HT1080 (cell line): ENCODE measurements at regions not wholly inside any gene's neighbourhood (a gene's known extent, or its start where the extent isn't known, plus 50 kb on each side); places are given as distances from the start of the nearest gene placed in this dataset.

Experiments
- DNase-seq: peaks from one replicate; pipeline ENCODE4 v3.0.0-alpha.2; 2015; ENCODE audit warnings: low read depth

DNA sequence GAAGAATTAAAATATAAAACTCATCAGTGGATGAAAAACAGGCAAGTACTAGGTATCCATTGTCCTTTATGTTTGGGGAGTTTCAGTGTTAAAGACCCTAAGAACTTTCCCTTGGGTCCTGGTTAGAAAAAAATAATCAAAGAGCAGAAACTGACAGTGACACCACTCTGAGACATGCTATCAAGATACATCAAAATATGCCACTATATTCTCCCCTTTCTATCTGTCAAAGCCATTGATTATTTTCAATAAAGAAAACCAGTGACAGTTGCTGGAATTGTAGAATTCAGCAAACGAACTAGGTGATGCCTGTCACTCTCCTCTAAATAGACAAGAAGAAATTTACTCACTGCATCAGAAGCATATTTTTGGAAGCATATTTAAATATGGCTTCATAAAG lies 496.7 kb upstream of the CFAP20DC start:
- no peak for DNase-seq

DNA sequence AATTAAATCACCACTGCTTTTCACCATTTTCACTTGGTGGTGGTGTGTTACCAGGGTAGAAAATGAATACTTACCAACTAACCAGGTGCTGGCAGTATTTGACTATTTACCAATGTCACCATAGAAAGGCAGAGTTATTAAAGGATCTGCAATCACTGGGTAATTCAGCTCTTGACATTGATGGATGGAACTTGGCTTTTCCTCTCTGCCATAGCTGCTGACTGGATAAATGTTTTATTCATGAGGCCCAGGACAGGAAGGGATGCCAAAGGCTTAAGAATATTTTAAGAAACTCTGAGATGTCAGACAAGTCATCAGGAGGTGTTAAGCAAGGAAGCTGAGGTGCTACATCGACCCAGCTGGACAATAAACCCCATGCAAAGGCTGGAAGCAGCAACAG lies 495.5 kb upstream of the CFAP20DC start:
- no peak for DNase-seq

DNA sequence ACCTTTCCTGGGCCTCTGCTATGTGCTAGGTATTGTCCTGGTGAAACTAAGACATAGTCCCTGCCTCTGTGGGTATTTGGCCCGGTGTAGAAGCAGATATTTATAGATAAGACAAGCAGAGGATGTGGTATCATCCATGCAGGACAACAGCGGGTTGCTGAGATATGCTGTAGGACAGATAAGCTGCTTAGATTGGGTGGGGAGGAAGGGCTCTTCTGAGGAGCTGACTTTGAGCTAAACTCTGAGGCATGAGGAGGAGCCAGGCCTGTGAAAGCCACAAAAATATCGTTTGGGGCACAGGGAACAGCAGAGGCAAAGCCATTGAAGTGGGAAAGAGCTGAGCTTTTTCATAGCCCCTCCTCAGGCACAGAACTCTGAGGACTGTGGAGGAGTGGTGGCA lies 492.5 kb upstream of the CFAP20DC start:
- no peak for DNase-seq

DNA sequence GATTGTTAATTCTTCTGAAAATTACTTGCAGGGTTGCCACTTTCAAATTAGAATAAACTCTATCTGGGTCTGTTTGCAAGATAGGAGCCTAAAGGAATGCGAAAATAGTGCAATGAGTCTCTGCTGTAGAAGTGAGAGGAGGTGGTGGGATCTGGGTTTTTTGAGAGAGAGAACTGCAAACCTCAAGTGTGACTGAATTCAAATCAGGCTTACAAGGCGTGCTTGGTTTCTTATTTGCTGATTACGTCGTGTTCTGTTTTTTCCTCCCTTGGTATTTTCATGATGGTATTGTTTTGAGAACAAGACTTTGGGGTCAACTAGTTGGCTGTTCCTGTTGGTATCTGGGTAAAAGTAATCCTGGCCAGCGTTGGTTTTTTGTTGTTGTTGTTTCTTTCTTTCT lies 490.9 kb upstream of the CFAP20DC start:
- no peak for DNase-seq

DNA sequence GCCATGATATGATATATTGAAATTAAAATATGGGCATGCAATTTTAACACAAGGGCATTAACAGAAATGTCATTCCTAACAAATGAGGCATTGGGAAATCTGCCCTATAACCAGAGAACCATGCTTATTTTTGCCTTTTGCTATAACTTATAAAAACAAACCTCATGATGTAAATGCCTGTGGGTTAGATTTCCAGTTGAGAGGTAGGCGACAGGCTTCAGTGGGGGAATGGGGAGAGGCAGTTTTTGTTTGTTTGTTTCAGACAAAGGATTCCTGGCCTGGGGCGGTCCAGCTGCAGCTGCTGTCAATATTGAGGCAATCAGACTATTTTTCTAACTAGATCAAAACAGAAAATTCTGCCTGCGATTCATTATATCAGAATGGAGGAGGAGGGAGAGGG lies 490.4 kb upstream of the CFAP20DC start:
- no peak for DNase-seq

DNA sequence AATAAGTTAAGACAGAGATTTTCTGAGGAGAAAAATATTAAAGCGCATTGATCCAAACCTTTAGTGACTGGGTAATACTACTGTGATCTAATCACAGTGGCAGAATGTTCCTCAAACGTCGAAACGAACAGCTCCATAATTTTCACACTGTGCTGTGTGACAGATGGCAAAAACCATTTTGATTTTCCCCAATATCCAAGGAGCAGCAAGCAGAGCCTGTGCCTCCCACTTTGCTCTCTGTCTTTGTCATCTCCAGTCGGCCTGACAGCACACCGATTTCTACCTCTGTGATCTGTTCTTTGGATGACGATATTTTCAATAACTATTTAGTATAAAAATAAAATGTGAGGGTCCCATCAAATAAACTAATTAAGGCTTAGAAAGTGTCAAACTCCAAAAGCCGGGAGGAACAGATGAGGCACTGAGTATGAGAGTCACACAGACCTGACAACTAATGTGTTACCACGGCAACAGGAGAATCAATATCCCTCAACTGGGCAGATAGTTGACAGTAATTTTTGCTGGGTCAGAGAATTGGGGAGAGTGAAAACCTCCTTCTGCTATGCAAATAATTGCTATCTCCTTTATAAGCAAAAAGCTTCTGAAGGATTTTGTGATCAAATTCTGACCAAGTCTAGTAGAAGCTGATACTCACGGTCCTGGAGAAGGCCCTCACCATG lies 489.1 kb upstream of the CFAP20DC start:
- no peak for DNase-seq

DNA sequence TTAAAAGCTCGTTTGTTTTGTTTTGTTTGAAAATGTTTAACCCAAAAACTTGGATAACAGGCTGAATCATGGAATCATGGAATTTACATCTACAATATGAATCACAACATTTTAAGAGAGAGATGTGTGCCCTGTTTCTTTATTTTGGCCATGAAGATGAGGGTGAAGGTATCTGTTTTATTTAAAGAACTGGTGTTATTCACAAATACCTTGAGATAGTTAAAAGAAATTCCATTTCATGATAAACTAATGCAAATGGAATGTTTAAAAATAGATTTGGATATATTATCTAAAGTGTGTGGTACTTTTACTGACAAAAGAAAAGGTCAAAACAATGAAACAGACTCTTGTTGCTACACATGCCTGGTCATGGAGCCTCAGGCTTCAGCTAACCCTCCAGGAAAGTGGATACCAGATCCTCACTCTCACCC lies 486.0 kb upstream of the CFAP20DC start:
- no peak for DNase-seq

DNA sequence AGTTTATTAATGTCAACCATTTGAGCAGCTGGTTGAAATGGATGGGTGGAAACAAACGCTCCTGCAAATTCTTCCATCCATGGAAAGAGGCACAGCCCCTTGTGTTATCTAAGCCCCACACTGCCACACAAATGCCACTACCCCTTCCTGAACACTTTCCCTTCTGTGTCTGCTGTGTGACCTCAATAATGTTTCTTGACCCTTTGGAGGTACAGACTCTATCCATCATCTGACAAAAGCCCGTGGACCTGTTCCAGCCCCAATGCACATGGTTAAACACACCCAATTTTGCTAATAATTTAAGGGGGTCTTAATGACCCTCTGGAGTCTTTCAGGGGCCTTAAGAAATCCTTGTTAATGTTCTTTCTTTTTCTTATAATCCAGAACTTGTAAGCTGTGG lies 482.2 kb upstream of the CFAP20DC start:
- no peak for DNase-seq

DNA sequence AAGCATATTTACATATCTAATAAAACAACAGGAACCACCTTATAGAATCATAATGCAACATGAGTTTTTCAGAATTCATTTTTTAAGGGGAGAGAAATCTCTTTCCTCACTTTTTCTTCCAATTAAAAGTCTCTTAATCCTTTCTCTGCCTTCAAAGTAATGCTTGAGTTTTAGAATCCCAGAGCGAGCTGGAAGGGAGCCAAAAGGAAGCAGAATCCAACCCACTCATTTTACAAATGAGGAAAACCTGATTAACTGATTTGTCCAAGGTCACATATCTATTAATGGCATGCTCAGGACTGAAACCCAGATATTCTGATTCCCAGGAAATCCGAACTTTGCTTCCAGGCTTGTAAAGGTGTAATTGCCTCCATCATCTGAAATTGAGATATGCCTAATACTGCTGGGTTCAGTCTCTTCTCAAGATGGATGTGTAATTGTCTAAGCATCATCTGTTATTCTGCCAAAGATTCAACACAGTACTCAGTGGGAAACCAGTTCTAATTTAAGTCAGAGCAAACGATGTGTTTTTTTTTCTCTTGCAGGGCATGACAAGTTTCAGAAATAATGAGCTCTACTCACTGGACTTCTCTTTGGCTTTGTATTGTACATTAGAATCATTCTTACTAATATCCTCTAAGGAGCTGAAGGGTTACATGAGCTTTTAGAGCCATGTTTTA lies 481.4 kb upstream of the CFAP20DC start:
- no peak for DNase-seq

DNA sequence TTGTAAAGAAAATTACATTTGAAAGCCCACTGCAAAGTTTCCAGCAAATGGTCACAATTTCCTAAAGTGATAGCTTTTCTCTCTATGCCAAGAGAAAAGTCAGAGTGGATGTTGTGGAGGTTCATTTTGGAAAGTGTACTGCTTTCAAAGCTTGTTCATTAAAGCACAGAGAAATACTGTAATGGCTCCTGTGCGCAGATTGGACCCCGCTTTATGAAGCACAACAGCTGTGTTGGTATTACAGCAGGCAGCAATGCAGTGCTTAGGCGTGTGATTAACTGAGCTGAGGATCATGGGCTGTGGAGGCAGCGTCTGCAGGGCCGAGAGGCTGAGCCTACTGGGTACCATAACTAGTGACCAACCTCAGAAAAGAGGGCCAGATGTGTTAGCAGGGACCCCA lies 478.4 kb upstream of the CFAP20DC start:
- DNase-seq, result no peak

DNA sequence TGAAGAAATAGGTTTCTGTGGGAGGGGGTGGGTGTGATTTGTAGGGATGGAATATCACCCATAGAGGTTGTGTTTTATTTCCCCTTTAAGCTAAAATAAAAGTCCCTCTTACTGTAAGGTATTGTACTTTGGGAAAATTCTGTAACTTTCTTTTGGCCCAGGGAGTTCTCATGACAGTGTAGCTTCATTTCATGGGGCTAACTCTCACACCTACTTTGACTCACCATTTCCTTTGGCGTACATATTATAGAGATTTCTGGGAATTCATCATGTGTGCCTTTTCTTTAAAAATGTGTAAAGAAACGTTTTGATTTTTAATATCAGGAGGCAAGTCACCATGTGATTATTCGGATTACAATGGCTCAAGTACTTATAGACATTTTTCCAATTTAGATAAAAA lies 477.7 kb upstream of the CFAP20DC start:
- DNase-seq, result no peak

DNA sequence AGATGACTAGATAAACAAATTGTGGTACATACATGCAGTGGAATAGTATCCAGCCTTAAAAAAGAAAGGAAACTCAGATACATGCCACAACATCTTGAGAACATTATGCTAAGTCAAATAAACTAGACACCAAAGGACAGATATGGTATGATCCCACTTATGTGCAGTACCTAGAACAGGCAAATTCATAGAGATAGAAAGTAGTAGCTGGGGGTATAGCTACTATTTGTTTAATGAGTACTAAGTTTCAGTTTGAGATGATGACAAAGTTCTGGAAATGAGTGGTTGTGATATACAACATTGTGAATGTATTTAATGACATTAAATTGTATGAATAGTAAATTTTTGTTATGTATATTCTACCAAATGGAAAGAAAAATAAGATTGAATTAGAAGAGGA lies 477.2 kb upstream of the CFAP20DC start:
- DNase-seq, result no peak

DNA sequence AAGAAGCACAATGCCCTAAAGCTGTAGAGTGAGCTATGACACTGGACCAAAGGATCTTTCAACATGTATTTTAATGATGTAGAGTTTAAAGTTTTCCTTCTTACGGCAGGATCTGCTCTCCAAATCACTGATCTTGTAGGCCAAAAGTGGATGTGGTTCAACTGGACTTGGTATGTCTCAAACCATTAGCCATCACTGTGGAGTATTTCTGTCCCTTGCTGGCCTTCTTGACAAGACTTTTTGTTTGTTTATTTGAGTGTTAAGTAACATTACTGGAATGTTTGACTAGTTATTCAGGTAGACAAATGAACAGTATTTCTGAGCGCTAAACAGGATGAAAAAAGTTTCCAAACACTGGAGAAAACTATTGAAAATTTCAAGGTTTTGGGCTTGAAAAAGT lies 472.7 kb upstream of the CFAP20DC start:
- DNase-seq, result no peak

DNA sequence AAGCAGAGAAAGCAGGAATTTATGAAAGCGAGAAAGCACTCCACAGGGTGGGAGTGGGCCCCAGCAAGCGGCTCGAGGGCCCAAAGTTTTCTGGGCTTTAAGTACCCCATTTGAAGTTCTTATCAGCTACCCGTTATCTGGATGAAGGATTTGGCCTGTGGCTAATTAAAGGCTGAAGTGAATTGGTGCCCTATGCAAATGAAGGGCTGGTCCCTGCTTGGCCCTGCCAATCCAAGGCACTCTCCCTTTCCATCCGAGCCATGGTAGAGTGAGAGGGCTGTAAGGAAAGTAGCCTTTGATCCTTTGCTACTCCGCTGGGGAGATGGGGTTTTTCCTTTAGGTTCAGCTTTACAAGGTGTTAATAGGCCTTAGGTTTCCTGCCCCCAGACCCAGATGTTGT lies 469.3 kb upstream of the CFAP20DC start:
- DNase-seq, result no peak

DNA sequence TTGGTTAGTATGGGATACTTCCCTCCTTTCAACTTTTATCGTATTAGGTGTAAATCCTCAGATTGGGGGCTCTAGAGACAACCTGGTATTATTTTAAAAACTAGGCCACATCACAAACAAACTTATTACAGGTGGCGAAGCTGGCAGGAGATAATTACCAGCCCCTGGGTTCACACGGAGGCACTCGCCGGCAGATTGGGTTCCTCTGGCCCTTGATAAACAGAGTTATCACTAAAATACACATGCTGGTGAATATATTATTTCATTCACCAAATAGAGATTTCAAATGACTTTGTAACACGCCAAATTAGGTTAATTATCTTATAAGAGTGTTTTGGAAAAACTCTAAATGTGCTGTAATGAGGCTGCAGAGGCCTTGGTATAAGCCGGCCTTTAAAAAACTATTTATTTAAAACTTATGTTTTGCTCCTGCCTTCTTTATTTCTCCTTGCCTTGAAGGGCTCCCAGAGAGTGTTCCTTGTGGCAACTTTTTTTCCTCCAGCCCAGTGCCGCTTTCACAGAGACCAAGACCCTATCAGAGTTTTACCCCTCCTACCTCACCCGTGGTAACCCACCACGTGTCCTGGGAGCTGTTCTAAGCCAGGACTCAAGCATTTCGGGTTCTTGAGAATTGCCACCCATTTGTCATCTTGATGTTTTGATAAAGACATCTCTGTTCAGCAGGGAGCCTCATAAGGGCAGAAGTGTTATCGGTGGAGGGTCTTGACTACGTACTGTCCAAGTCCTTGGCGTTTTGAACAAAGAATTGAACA lies 468.6 kb upstream of the CFAP20DC start:
- no peak for DNase-seq

DNA sequence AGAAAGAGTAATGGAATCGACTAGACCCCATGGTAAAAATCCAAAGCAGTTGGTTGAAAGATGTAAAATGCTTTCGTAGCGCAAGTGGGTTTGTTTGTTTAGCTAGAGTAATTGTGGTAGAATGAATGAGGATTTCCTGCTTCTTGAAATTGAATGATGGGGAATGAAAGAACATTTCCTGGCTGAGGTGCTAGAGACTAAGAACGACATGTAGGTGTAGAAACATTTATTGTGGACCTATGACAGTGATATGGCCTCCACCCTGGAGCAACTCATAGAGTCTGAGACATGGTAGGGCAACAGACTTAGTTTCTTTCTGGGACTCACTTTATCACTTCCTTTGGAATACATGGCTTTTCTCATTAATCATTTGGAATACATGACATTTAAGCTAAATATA lies 467.6 kb upstream of the CFAP20DC start:
- DNase-seq, result no peak

DNA sequence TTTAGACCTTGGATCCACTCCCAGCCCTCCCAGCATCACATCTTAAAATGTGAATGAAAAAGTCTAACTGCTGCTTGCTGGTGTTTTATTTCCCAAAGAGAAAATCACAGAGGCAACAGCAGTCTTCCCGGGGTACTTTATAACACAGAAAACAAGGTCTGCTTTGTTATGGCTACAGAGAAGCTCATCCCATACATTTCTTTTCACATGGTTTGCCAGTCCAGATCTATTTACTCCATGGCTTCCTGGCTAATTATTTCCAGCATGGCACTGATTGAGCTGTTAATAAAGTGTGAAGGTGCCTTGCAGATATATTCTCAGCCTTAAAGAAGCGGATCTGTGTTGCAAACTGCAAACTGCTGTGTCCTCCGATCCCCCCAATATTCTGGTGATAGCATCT lies 466.1 kb upstream of the CFAP20DC start:
- DNase-seq, result no peak

DNA sequence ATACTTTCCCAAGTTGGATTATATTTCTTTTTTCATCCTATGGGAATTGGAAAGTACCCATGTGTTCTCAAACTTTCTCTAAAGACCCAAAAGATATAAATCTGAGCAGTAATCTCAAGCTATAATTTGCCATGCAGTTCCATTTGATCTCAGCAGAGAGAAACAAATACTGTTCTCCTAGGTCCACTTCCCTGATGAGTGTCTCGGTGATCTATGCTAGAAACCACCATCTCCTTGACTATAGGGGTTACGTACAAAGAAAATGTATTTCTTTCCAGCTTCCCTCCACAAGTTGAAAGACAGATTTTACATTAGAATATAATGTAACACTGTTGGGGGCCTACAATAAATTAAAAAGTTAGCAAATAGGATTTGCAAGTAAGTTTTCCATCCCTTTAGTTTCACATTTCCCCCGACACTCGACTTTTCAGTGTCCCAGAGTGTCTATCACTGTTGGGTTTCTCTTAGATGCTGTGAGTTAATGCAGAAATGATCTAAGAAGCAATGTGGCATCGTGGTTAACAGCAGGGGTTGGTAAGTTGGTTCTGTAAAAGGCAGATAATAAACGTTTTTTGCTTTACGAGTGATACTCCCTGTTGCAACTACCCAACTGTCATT lies 465.1 kb upstream of the CFAP20DC start:
- DNase-seq, result no peak

DNA sequence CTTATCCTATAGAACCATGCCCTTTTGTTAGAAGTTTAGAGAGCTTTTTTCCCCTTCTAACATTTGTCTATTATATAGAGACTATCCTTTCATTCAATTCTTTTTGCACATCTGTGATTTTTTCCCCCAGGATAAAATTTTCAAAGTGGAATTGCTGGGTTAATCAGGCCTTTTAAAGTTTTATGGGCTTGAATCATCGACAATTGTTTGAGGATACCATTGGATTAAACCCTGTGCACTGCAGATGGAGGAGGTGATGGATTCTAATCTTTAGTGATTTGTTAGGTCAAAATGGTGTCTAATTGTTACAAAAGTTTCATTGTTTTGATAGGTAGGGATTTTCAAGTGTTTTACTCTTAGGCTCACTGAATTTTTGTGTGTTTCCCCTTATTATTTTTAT lies 463.7 kb upstream of the CFAP20DC start:
- DNase-seq, result no peak

DNA sequence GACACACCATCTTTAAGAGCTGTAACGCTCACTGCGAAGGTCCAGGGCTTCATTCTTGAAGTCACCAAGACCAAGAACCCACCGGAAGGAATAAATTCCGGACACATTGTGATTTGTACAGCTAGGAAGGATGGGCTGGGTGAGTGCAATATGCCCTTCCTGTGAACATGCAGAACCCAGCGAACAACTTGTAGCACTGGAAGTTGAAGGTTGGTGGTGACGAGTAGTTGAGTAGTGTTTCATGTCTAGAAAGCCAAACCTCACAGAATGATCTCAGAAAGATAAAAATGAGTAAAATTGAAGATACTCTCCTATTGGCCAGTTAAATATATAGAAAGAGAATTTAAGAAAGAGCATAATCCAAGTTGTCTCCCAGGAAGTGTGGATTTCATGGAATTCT lies 462.2 kb upstream of the CFAP20DC start:
- DNase-seq, result no peak

DNA sequence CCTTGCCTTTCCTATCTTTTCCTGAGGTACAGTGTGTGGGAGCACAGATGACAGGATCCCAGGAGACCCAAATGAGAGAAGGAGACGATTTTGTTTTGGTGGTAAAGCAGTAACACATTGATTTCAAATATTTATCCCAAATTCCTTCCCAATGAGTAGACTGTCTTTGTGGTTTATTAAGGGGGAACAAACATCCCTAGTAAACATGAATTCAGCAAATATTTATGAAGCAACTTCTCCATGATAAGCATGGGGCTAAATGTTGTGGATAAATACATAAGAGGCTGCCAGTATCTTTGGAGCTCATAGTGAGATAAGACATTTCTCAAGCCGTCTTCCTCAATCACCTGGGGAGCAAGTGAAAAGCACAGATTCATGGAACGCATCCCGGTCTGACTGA lies 460.8 kb upstream of the CFAP20DC start:
- no peak for DNase-seq

DNA sequence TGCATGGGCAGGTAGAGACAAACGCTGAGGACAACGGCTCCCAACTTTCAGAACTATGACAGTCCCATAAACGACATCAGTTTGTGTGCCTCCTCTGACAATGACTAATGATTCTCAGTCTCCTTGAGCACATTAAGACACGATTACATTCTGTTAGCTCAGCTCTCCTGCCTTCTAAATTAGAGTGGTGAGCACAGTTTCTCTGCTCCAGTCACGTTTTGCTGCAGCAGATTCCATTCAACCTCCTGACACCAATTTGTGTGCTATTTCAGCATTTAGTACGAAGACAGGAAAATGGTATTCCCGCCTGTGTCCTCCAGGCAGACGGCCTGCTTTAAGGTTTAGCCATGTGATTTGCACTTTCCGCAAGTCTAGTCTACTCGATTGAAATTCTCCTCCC lies 458.4 kb upstream of the CFAP20DC start:
- no peak for DNase-seq
